Fibroblast of lung (primary cell): ENCODE measurements at regions not wholly inside any gene's neighbourhood (a gene's known extent, or its start where the extent isn't known, plus 50 kb on each side); places are given as distances from the start of the nearest gene placed in this dataset.
A peak's percentile ranks its signal among the peaks of the same experiment; 100 is the strongest.

Experiments used
- DNase-seq, 2 donors: peaks; one replicate each; pipeline versions ENCODE4 v3.0.0 to v3.0.0-alpha.2; 2010; ENCODE audit warnings: low read depth in 2 of 2
- H2AFZ ChIP-seq: 2 replicates; pipeline ENCODE4 v1.5.1; 2012; ENCODE audit warnings: low read length, control low read depth, inconsistent platforms
- H3K27ac ChIP-seq: 2 replicates; pipeline ENCODE4 v1.5.1; 2011; ENCODE audit warnings: low read length, control low read depth; ENCODE audit not compliant: insufficient read depth
- H3K27me3 ChIP-seq: 2 replicates; pipeline ENCODE4 v1.5.1; 2011; ENCODE audit warnings: mild to moderate bottlenecking, low read length; ENCODE audit not compliant: control insufficient read depth, insufficient read depth
- H3K36me3 ChIP-seq: 2 replicates; pipeline ENCODE4 v1.5.1; 2011; ENCODE audit warnings: low read length; ENCODE audit not compliant: control insufficient read depth, insufficient read depth
- H3K4me1 ChIP-seq: 2 replicates; pipeline ENCODE4 v1.5.1; 2011; ENCODE audit warnings: low read length; ENCODE audit not compliant: control insufficient read depth, insufficient read depth; ENCODE audit errors: extremely low read depth
- H3K4me2 ChIP-seq: 2 replicates; pipeline ENCODE4 v1.5.1; 2011; ENCODE audit warnings: low read length, control low read depth; ENCODE audit not compliant: insufficient read depth; ENCODE audit errors: extremely low read depth
- H3K4me3 ChIP-seq, 4 experiments: fragments of 200-600 bp in 1 of 4; sonication (generic) in 1 of 4; replicated peaks in 1 of 4; 2 replicates each; pipeline ENCODE4 v1.5.1; 2011 to 2016; ENCODE audit warnings: low read length in 4 of 4, low read depth in 3 of 4, mild to moderate bottlenecking in 3 of 4, control low read depth in 2 of 4, inconsistent platforms in 1 of 4, mixed read lengths in 1 of 4; ENCODE audit not compliant: insufficient read depth in 1 of 4; ENCODE audit errors: control extremely low read depth in 1 of 4
- H3K79me2 ChIP-seq: 2 replicates; pipeline ENCODE4 v1.5.1; 2012; ENCODE audit warnings: mild to moderate bottlenecking, low read length, inconsistent platforms; ENCODE audit not compliant: control insufficient read depth, insufficient read depth
- H3K9ac ChIP-seq: 2 replicates; pipeline ENCODE4 v1.5.1; 2011; ENCODE audit warnings: mild to moderate bottlenecking, low read length, control low read depth; ENCODE audit not compliant: insufficient read depth
- H3K9me3 ChIP-seq: 2 replicates; pipeline ENCODE4 v1.5.1; 2012; ENCODE audit warnings: low read depth, low read length; ENCODE audit not compliant: control insufficient read depth, insufficient read depth
- H4K20me1 ChIP-seq: 2 replicates; pipeline ENCODE4 v1.5.1; 2011; ENCODE audit warnings: low read length; ENCODE audit not compliant: control insufficient read depth, insufficient read depth; ENCODE audit errors: extremely low read depth
- EZH2 ChIP-seq: IDR thresholded peaks from 2 replicates; pipeline ENCODE4 v1.5.1; 2012; ENCODE audit warnings: low read length, control low read depth, mild to moderate bottlenecking; ENCODE audit errors: missing control alignments
- TF ChIP-seq, protein P1 (sequence below), 2 donors: IDR thresholded peaks in 1 of 2; conservative IDR thresholded peaks in 1 of 2; 1 replicate in 1 of 2; 2 replicates in 1 of 2; pipeline ENCODE4 v1.5.1; 2011 to 2012; ENCODE audit warnings: low read length in 2 of 2, control low read depth in 1 of 2, inconsistent platforms in 1 of 2, low read depth in 1 of 2, mild to moderate bottlenecking in 1 of 2

DNA sequence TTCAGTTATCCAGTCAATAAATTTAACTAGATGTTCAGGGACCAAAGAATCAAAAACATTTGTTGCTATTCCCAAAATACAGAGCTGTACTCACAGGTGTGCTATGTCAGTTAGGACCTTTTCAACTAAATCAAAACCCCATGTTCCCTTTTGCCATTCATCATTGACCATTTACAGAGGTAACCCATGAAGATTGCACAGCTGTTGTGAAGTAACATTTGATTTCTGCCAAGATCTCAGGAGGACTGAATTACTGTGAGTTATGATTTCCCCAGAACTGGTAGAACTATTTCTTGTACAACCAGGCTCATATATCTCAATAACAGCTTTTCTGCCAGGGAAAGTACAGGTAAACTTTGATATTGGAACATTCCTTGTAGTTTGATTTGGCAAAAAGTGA, 131.1 kb upstream of the FIBIN start:
- Histone ChIP-seq H3K36me3 (no peaks in the 10 kb centered on the region), H3K79me2 (no peaks in the 10 kb centered on the region), H3K27me3 (no peaks in the 10 kb centered on the region), H3K27ac (no peak overlapping the region), H3K4me2 (no peak overlapping the region), H4K20me1 (no peaks in the 10 kb centered on the region), H3K4me1 (no peaks in the 10 kb centered on the region), H2AFZ (no peak overlapping the region), H3K4me3 (no peak overlapping the region), H3K9ac (no peak overlapping the region), H3K9me3 (no peaks in the 10 kb centered on the region)
- DNase-seq, result peak in 1 of 2 donors; percentile 15
- TF ChIP-seq EZH2, result no peak
- TF ChIP-seq, protein P1, sequence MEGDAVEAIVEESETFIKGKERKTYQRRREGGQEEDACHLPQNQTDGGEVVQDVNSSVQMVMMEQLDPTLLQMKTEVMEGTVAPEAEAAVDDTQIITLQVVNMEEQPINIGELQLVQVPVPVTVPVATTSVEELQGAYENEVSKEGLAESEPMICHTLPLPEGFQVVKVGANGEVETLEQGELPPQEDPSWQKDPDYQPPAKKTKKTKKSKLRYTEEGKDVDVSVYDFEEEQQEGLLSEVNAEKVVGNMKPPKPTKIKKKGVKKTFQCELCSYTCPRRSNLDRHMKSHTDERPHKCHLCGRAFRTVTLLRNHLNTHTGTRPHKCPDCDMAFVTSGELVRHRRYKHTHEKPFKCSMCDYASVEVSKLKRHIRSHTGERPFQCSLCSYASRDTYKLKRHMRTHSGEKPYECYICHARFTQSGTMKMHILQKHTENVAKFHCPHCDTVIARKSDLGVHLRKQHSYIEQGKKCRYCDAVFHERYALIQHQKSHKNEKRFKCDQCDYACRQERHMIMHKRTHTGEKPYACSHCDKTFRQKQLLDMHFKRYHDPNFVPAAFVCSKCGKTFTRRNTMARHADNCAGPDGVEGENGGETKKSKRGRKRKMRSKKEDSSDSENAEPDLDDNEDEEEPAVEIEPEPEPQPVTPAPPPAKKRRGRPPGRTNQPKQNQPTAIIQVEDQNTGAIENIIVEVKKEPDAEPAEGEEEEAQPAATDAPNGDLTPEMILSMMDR (conservative IDR thresholded peaks at IDR 0.05 in 1 of 2, IDR thresholded peaks at IDR 0.05 in 1 of 2; ENCODE audit: low read depth in 1 of 2, low read length in 2 of 2), result no peak

DNA sequence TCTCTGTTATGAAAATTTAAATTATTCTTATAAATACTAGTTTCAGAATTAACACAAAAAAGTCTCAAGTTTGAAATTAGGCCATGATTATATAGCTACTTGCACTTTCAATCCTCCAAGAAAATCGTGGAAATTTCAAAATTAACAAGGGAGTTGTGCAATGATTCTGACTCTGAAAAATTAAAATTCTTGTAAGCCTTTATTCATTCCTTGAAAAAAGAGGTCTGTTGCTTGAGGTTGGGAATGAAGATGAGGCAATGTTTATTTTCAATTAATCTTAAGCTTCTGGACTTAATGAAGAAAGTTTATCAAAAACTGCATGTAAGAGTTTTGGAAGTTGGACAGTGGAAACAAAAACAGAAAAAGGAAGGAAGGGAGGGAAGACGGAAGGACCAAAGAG, 128.2 kb upstream of the FIBIN start:
- Histone ChIP-seq H2AFZ (no peak overlapping the region), H4K20me1 (no peaks in the 10 kb centered on the region), H3K9ac (no peak overlapping the region), H3K9me3 (no peaks in the 10 kb centered on the region), H3K4me2 (no peak overlapping the region), H3K4me1 (no peaks in the 10 kb centered on the region), H3K79me2 (no peaks in the 10 kb centered on the region), H3K36me3 (no peaks in the 10 kb centered on the region), H3K4me3 (no peak overlapping the region), H3K27ac (no peak overlapping the region), H3K27me3 (no peaks in the 10 kb centered on the region)
- DNase-seq, result peak in 1 of 2 donors; percentile 61
- TF ChIP-seq, protein P1 (conservative IDR thresholded peaks at IDR 0.05 in 1 of 2, IDR thresholded peaks at IDR 0.05 in 1 of 2; ENCODE audit: low read depth in 1 of 2, low read length in 2 of 2), result no peak
- TF ChIP-seq EZH2, result no peak

DNA sequence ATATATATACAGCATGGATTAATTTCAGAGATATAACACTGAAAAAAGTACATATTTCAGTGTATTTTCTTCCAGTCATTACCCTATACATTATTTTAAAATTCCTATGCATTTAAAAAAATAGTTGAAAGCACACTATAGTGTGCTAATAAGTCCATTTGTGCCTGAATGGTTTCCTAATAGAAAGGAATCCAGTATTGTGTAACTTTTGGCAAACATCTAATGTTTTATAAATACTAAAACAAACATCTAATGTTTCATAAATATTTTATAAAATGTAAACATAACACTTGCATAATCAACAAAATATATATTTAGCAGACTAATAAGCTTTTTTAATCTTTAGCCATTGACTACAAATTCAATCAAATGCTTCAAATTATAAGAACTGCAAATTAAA, 126.6 kb upstream of the FIBIN start:
- no peak overlapping the region for H3K9ac ChIP-seq
- H3K79me2 ChIP-seq, result no peaks in the 10 kb centered on the region
- no peaks in the 10 kb centered on the region for H3K27me3 ChIP-seq
- no peaks in the 10 kb centered on the region for H3K9me3 ChIP-seq
- peak in 1 of 2 donors; percentile 80 for DNase-seq
- H3K4me3 ChIP-seq, result no peak overlapping the region
- no peak overlapping the region for H3K27ac ChIP-seq
- no peak overlapping the region for H2AFZ ChIP-seq
- H3K36me3 ChIP-seq, result no peaks in the 10 kb centered on the region
- no peaks in the 10 kb centered on the region for H3K4me1 ChIP-seq
- H4K20me1 ChIP-seq, result no peaks in the 10 kb centered on the region
- no peak overlapping the region for H3K4me2 ChIP-seq
- TF ChIP-seq EZH2, result no peak
- TF ChIP-seq, protein P1 (conservative IDR thresholded peaks at IDR 0.05 in 1 of 2, IDR thresholded peaks at IDR 0.05 in 1 of 2; ENCODE audit: low read depth in 1 of 2, low read length in 2 of 2), result no peak
